Breast epithelium (tissue), 3 donors: ENCODE measurements at regions not wholly inside any gene's neighbourhood (a gene's known extent, or its start where the extent isn't known, plus 50 kb on each side); places are given as distances from the start of the nearest gene placed in this dataset.

Source experiments
- POLR2A ChIP-seq: fragments of 450-650 bp; IDR thresholded peaks from one replicate; pipeline ENCODE4 v1.6.1; 2016; ENCODE audit warnings: antibody characterized with exemption, mild to moderate bottlenecking, moderate library complexity
- TF ChIP-seq, protein P1 (sequence below), 3 donors: fragments of 450-650 bp; IDR thresholded peaks; one replicate each; pipeline ENCODE4 v1.5.1; 2016 to 2017; ENCODE audit warnings: antibody characterized with exemption in 3 of 3, mild to moderate bottlenecking in 3 of 3, moderate library complexity in 3 of 3

DNA sequence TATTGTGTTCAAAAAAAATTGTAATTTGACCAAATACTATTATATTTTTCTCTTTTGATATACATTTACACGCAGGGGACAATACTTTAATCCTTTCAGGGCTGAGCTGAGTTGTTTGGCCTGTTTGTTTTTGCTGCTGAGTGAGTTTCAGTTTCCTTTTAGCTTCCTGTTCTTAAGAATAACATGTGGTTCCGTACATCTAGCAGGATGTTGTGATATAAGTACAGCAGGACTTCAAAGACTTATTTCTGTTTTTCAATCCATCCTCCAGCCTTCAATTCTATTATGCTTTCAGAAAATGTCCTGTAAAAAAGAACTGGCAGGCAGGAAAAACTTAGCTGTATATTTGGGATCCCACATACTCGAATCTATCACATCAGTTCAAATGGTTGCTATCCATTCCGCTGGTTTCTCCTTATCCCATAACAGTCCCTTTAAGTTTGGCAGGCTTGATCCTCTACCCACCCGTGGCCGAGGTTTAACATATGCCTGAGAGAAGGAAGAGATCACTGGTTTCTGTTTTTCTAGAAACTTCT is 1037.3 kb upstream of the ACO1 start:
- TF ChIP-seq, protein P1, sequence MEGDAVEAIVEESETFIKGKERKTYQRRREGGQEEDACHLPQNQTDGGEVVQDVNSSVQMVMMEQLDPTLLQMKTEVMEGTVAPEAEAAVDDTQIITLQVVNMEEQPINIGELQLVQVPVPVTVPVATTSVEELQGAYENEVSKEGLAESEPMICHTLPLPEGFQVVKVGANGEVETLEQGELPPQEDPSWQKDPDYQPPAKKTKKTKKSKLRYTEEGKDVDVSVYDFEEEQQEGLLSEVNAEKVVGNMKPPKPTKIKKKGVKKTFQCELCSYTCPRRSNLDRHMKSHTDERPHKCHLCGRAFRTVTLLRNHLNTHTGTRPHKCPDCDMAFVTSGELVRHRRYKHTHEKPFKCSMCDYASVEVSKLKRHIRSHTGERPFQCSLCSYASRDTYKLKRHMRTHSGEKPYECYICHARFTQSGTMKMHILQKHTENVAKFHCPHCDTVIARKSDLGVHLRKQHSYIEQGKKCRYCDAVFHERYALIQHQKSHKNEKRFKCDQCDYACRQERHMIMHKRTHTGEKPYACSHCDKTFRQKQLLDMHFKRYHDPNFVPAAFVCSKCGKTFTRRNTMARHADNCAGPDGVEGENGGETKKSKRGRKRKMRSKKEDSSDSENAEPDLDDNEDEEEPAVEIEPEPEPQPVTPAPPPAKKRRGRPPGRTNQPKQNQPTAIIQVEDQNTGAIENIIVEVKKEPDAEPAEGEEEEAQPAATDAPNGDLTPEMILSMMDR (IDR thresholded peaks at IDR 0.05), result no peak
- TF ChIP-seq POLR2A, result no peak
